Stomach (tissue), 8 donors: ENCODE measurements at regions not wholly inside any gene's neighbourhood (a gene's known extent, or its start where the extent isn't known, plus 50 kb on each side); places are given as distances from the start of the nearest gene placed in this dataset.

Experiments
- DNase-seq, 2 donors: peaks; one replicate each; pipeline versions ENCODE4 v3.0.0 to v3.0.0-alpha.2; 2013 to 2019
- H3K27ac ChIP-seq, 5 donors: fragments of 200-600 bp in 4 of 5; sonication (generic) in 4 of 5; one replicate each; pipeline ENCODE4 v1.5.1; 2013 to 2019; ENCODE audit warnings: mild to moderate bottlenecking in 1 of 5, moderate library complexity in 1 of 5
- H3K27me3 ChIP-seq, 3 donors: fragments of 200-600 bp; sonication (generic); one replicate each; pipeline ENCODE4 v1.5.1; 2017 to 2019; ENCODE audit warnings: mixed run types in 1 of 3
- H3K36me3 ChIP-seq, 4 donors: fragments of 200-600 bp; sonication (generic); 1 replicate in 3 of 4; 2 replicates in 1 of 4; pipeline ENCODE4 v1.5.1; 2016 to 2019
- H3K4me1 ChIP-seq, 4 donors: fragments of 200-600 bp; sonication (generic); one replicate each; pipeline ENCODE4 v1.5.1; 2016 to 2019
- H3K4me3 ChIP-seq, 4 donors: fragments of 200-600 bp; sonication (generic) in 3 of 4; one replicate each; pipeline ENCODE4 v1.5.1; 2016 to 2019; ENCODE audit warnings: mild to moderate bottlenecking in 1 of 4
- H3K9me3 ChIP-seq, 4 donors: fragments of 200-600 bp; sonication (generic); one replicate each; pipeline ENCODE4 v1.5.1; 2016 to 2019
- CTCF ChIP-seq, 7 experiments: fragments of 450-650 bp in 4 of 7; fragments of 200-600 bp in 3 of 7; sonication (generic) in 3 of 7; IDR thresholded peaks; one replicate each; pipeline ENCODE4 v1.5.1; 2016 to 2019; ENCODE audit warnings: antibody characterized with exemption in 7 of 7, control low read depth in 2 of 7, mild to moderate bottlenecking in 1 of 7
- EP300 ChIP-seq: sonication (generic); formaldehyde crosslinking; IDR thresholded peaks from one replicate; pipeline ENCODE4 v1.6.1; 2017; ENCODE audit warnings: antibody characterized with exemption
- POLR2A ChIP-seq, 4 donors: fragments of 450-650 bp; IDR thresholded peaks; one replicate each; pipeline ENCODE4 v1.6.1; 2016; ENCODE audit warnings: antibody characterized with exemption in 4 of 4, control low read depth in 2 of 4, mild to moderate bottlenecking in 1 of 4, moderate library complexity in 1 of 4
- POLR2AphosphoS5 ChIP-seq, 3 donors: sonication (generic); formaldehyde crosslinking; IDR thresholded peaks; one replicate each; pipeline ENCODE4 v1.6.1; 2016; ENCODE audit warnings: antibody characterized with exemption in 3 of 3
- WGBS, 5 donors: extraction: QIAGEN DNeasy Blood & Tissue Kit in 3 of 5; methylation state at CpG; one replicate each; pipeline versions ENCODE4 v1.1.5 to v1.1.7; 2013 to 2018; 5-methylcytosine and 5-hydroxymethylcytosine counted together
- intact Hi-C: fragments of 100-400 bp; cut with DNase I; formaldehyde crosslinking; loops from one replicate; pipeline ENCODE4 v1.15.1; 2023; ENCODE audit warnings: low total_unique reads
- donor health status: healthy with polysubstance abuse.
- donor health status: Bipolar disorder and iron deficiency.
- donor health status: healthy.

- no peaks in the 10 kb centered on the region for H3K4me1 ChIP-seq
- H3K27ac ChIP-seq: no peak overlapping the region
- intact Hi-C loops: no loop called here
- H3K36me3 ChIP-seq: no peaks in the 10 kb centered on the region
- DNase-seq: no peak
- H3K27me3 ChIP-seq: no peaks in the 10 kb centered on the region
- TF ChIP-seq CTCF (IDR thresholded peaks at IDR 0.05) (no peak), POLR2AphosphoS5 (IDR thresholded peaks at IDR 0.05) (no peak)
- 82 to 93% (median 90%) methylated on average over 1 of the region's 1 CpG for WGBS, 5 donors
- no peak overlapping the region for H3K4me3 ChIP-seq
- H3K9me3 ChIP-seq: no peaks in the 10 kb centered on the region
Measured at GRCh38 chr3:164132878-164133277, 945.4 kb downstream of the SI start.

GRCh38 chr3:164113371-164114332 is 964.6 kb downstream of the SI start:
- H3K36me3 ChIP-seq: no peaks in the 10 kb centered on the region
- intact Hi-C loops: no loop called here
- 72 to 88% (median 81%) methylated on average over 4 to 8 of the region's 8 CpGs for WGBS, 5 donors
- H3K27me3 ChIP-seq: no peaks in the 10 kb centered on the region
- H3K9me3 ChIP-seq: peaks cover 0 to 16% (median 2%) of the 10 kb centered on the region in 4 donors
- TF ChIP-seq POLR2AphosphoS5 (IDR thresholded peaks at IDR 0.05) (no peak), POLR2A (IDR thresholded peaks at IDR 0.05) (no peak), CTCF (IDR thresholded peaks at IDR 0.05) (no peak), EP300 (no peak)
- no peak overlapping the region for H3K4me3 ChIP-seq
- no peaks in the 10 kb centered on the region for H3K4me1 ChIP-seq
- no peak for DNase-seq
- H3K27ac ChIP-seq: no peak overlapping the region

GRCh38 chr3:164096352-164096751 is 981.9 kb downstream of the SI start:
- DNase-seq: no peak
- Histone ChIP-seq H3K4me1 (no peaks in the 10 kb centered on the region), H3K27me3 (no peaks in the 10 kb centered on the region), H3K9me3 (no peaks in the 10 kb centered on the region), H3K4me3 (no peak overlapping the region), H3K36me3 (no peaks in the 10 kb centered on the region), H3K27ac (no peak overlapping the region)
- intact Hi-C loops: no loop called here
- no peak for TF ChIP-seq EP300

GRCh38 chr3:164095949-164096348 is 982.3 kb downstream of the SI start:
- H3K4me1 ChIP-seq: no peaks in the 10 kb centered on the region
- TF ChIP-seq POLR2A (IDR thresholded peaks at IDR 0.05) (no peak), POLR2AphosphoS5 (IDR thresholded peaks at IDR 0.05) (no peak), EP300 (no peak), CTCF (IDR thresholded peaks at IDR 0.05) (no peak)
- no peaks in the 10 kb centered on the region for H3K27me3 ChIP-seq
- no peak for DNase-seq
- WGBS, 5 donors: 83 to 92% (median 85%) methylated on average over 2 of the region's 2 CpGs
- no peak overlapping the region for H3K4me3 ChIP-seq
- no peak overlapping the region for H3K27ac ChIP-seq
- no peaks in the 10 kb centered on the region for H3K9me3 ChIP-seq
- no peaks in the 10 kb centered on the region for H3K36me3 ChIP-seq
- intact Hi-C loops: no loop called here

- no peaks in the 10 kb centered on the region for H3K36me3 ChIP-seq
- 25 to 41% (median 27%) methylated on average over 3 of the region's 3 CpGs for WGBS, 5 donors
Measured at GRCh38 chr3:164095279-164095678, 983.0 kb downstream of the SI start.

More at GRCh38 chr3:164095279-164095678, 983.0 kb downstream of the SI start:
- H3K27ac ChIP-seq: no peak overlapping the region
- H3K4me1 ChIP-seq: no peaks in the 10 kb centered on the region
- intact Hi-C loops: no loop called here
- H3K4me3 ChIP-seq: no peak overlapping the region
- no peak for TF ChIP-seq CTCF (IDR thresholded peaks at IDR 0.05)
- no peak for TF ChIP-seq POLR2A (IDR thresholded peaks at IDR 0.05)
- no peak for TF ChIP-seq EP300
- TF ChIP-seq POLR2AphosphoS5 (IDR thresholded peaks at IDR 0.05): no peak
- no peak for DNase-seq
- no peaks in the 10 kb centered on the region for H3K9me3 ChIP-seq
- H3K27me3 ChIP-seq: no peaks in the 10 kb centered on the region
